ENCODE measurements at regions not wholly inside any gene's neighbourhood (a gene's known extent, or its start where the extent isn't known, plus 50 kb on each side); places are given as distances from the start of the nearest gene placed in this dataset.

- Histone ChIP-seq H3K27ac (ENCODE audit: low read depth, low read length) (no peak overlapping the region), H2BK120ac (ENCODE audit: insufficient read depth, low read length, poor library complexity) (no peak overlapping the region), H3K4me3 (ENCODE audit: low read depth, low read length) (no peak overlapping the region), H2BK5ac (ENCODE audit: low read depth, low read length, poor library complexity) (no peak overlapping the region), H3K9ac (ENCODE audit: low read length) (no peak overlapping the region), H3K4me1 (ENCODE audit: control insufficient read depth in 1 of 2, insufficient read depth in 2 of 2, low read length in 2 of 2) (no peaks in the 10 kb centered on the region), H3K4me2 (ENCODE audit: low read length) (no peak overlapping the region), H4K8ac (ENCODE audit: low read depth, low read length) (no peak overlapping the region), H2AK5ac (ENCODE audit: low read length) (no peak overlapping the region), H3K18ac (ENCODE audit: low read length) (no peak overlapping the region), H3K4ac (ENCODE audit: low read depth, low read length) (no peak overlapping the region), H2AFZ (ENCODE audit: insufficient read depth, low read length, poor library complexity) (no peak overlapping the region), H3K27me3 (ENCODE audit: insufficient read depth, low read length) (no peaks in the 10 kb centered on the region), H3K79me1 (ENCODE audit: low read length) (no peaks in the 10 kb centered on the region), H3K9me3 (ENCODE audit: insufficient read depth, low read depth, low read length) (no peaks in the 10 kb centered on the region), H4K91ac (ENCODE audit: low read depth, low read length) (no peak overlapping the region), H4K12ac (ENCODE audit: low read depth, low read length) (no peak overlapping the region), H3K23ac (ENCODE audit: low read length) (no peak overlapping the region), H2BK12ac (ENCODE audit: low read length) (no peak overlapping the region), H3K14ac (ENCODE audit: low read length) (no peak overlapping the region), H3K79me2 (ENCODE audit: control insufficient read depth, insufficient read depth, low read length, poor library complexity) (no peaks in the 10 kb centered on the region), H3K36me3 (ENCODE audit: control insufficient read depth in 1 of 2, insufficient read depth in 2 of 2, low read length in 2 of 2) (no peaks in the 10 kb centered on the region)
- WGBS (ENCODE audit: extremely low coverage, insufficient coverage, insufficient read length): no CpG with 5 or more reads among the region's 8 CpGs
- no peak for DNase-seq
Measured at GRCh38 chr5:114185274-114185673, 176.6 kb upstream of the KCNN2 start.

- Histone ChIP-seq H3K9me3 (ENCODE audit: insufficient read depth, low read depth, low read length) (no peaks in the 10 kb centered on the region), H2AFZ (ENCODE audit: insufficient read depth, low read length, poor library complexity) (no peak overlapping the region), H3K14ac (ENCODE audit: low read length) (no peak overlapping the region), H4K12ac (ENCODE audit: low read depth, low read length) (no peak overlapping the region), H4K8ac (ENCODE audit: low read depth, low read length) (no peak overlapping the region), H3K23ac (ENCODE audit: low read length) (no peak overlapping the region), H2BK120ac (ENCODE audit: insufficient read depth, low read length, poor library complexity) (no peak overlapping the region), H2BK5ac (ENCODE audit: low read depth, low read length, poor library complexity) (no peak overlapping the region), H3K4me3 (ENCODE audit: low read depth, low read length) (no peak overlapping the region), H3K9ac (ENCODE audit: low read length) (no peak overlapping the region), H3K18ac (ENCODE audit: low read length) (no peak overlapping the region), H2AK5ac (ENCODE audit: low read length) (no peak overlapping the region), H3K79me2 (ENCODE audit: control insufficient read depth, insufficient read depth, low read length, poor library complexity) (no peaks in the 10 kb centered on the region), H4K91ac (ENCODE audit: low read depth, low read length) (no peak overlapping the region), H3K4ac (ENCODE audit: low read depth, low read length) (no peak overlapping the region), H3K4me2 (ENCODE audit: low read length) (no peak overlapping the region), H2BK12ac (ENCODE audit: low read length) (no peak overlapping the region), H3K4me1 (ENCODE audit: control insufficient read depth in 1 of 2, insufficient read depth in 2 of 2, low read length in 2 of 2) (no peaks in the 10 kb centered on the region), H3K79me1 (ENCODE audit: low read length) (no peaks in the 10 kb centered on the region), H3K36me3 (ENCODE audit: control insufficient read depth in 1 of 2, insufficient read depth in 2 of 2, low read length in 2 of 2) (no peaks in the 10 kb centered on the region), H3K27me3 (ENCODE audit: insufficient read depth, low read length) (no peaks in the 10 kb centered on the region), H3K27ac (ENCODE audit: low read depth, low read length) (no peak overlapping the region)
- no CpG with 5 or more reads among the region's 1 CpG for WGBS (ENCODE audit: extremely low coverage, insufficient coverage, insufficient read length)
- DNase-seq: no peak
Measured at GRCh38 chr5:114191441-114191840, 170.4 kb upstream of the KCNN2 start.

GRCh38 chr5:114192108-114192507, 169.8 kb upstream of the KCNN2 start:
- Histone ChIP-seq H3K4me3 (ENCODE audit: low read depth, low read length) (no peak overlapping the region), H2BK5ac (ENCODE audit: low read depth, low read length, poor library complexity) (no peak overlapping the region), H4K12ac (ENCODE audit: low read depth, low read length) (no peak overlapping the region), H3K27me3 (ENCODE audit: insufficient read depth, low read length) (no peaks in the 10 kb centered on the region), H2AFZ (ENCODE audit: insufficient read depth, low read length, poor library complexity) (no peak overlapping the region), H3K79me1 (ENCODE audit: low read length) (no peaks in the 10 kb centered on the region), H2BK12ac (ENCODE audit: low read length) (no peak overlapping the region), H3K9ac (ENCODE audit: low read length) (no peak overlapping the region), H3K36me3 (ENCODE audit: control insufficient read depth in 1 of 2, insufficient read depth in 2 of 2, low read length in 2 of 2) (no peaks in the 10 kb centered on the region), H3K4me2 (ENCODE audit: low read length) (no peak overlapping the region), H2AK5ac (ENCODE audit: low read length) (no peak overlapping the region), H4K91ac (ENCODE audit: low read depth, low read length) (no peak overlapping the region), H3K9me3 (ENCODE audit: insufficient read depth, low read depth, low read length) (no peaks in the 10 kb centered on the region), H3K18ac (ENCODE audit: low read length) (no peak overlapping the region), H3K4ac (ENCODE audit: low read depth, low read length) (no peak overlapping the region), H4K8ac (ENCODE audit: low read depth, low read length) (no peak overlapping the region), H3K14ac (ENCODE audit: low read length) (no peak overlapping the region), H3K23ac (ENCODE audit: low read length) (no peak overlapping the region), H3K4me1 (ENCODE audit: control insufficient read depth in 1 of 2, insufficient read depth in 2 of 2, low read length in 2 of 2) (no peaks in the 10 kb centered on the region), H3K27ac (ENCODE audit: low read depth, low read length) (no peak overlapping the region), H3K79me2 (ENCODE audit: control insufficient read depth, insufficient read depth, low read length, poor library complexity) (no peaks in the 10 kb centered on the region), H2BK120ac (ENCODE audit: insufficient read depth, low read length, poor library complexity) (no peak overlapping the region)
- DNase-seq: no peak
- WGBS (ENCODE audit: extremely low coverage, insufficient coverage, insufficient read length): no CpG with 5 or more reads among the region's 3 CpGs

GRCh38 chr5:114201332-114201731, 160.5 kb upstream of the KCNN2 start:
- Histone ChIP-seq H2BK120ac (ENCODE audit: insufficient read depth, low read length, poor library complexity) (no peak overlapping the region), H2AK5ac (ENCODE audit: low read length) (no peak overlapping the region), H2AFZ (ENCODE audit: insufficient read depth, low read length, poor library complexity) (no peak overlapping the region), H3K36me3 (ENCODE audit: control insufficient read depth in 1 of 2, insufficient read depth in 2 of 2, low read length in 2 of 2) (no peaks in the 10 kb centered on the region), H3K4me2 (ENCODE audit: low read length) (no peak overlapping the region), H3K9ac (ENCODE audit: low read length) (no peak overlapping the region), H4K91ac (ENCODE audit: low read depth, low read length) (no peak overlapping the region), H3K79me2 (ENCODE audit: control insufficient read depth, insufficient read depth, low read length, poor library complexity) (no peaks in the 10 kb centered on the region), H3K14ac (ENCODE audit: low read length) (no peak overlapping the region), H2BK5ac (ENCODE audit: low read depth, low read length, poor library complexity) (no peak overlapping the region), H3K9me3 (ENCODE audit: insufficient read depth, low read depth, low read length) (no peaks in the 10 kb centered on the region), H3K18ac (ENCODE audit: low read length) (no peak overlapping the region), H3K27me3 (ENCODE audit: insufficient read depth, low read length) (no peaks in the 10 kb centered on the region), H4K8ac (ENCODE audit: low read depth, low read length) (no peak overlapping the region), H3K79me1 (ENCODE audit: low read length) (no peaks in the 10 kb centered on the region), H3K4me3 (ENCODE audit: low read depth, low read length) (no peak overlapping the region), H3K4ac (ENCODE audit: low read depth, low read length) (no peak overlapping the region), H3K23ac (ENCODE audit: low read length) (no peak overlapping the region), H3K4me1 (ENCODE audit: control insufficient read depth in 1 of 2, insufficient read depth in 2 of 2, low read length in 2 of 2) (no peaks in the 10 kb centered on the region), H4K12ac (ENCODE audit: low read depth, low read length) (no peak overlapping the region), H3K27ac (ENCODE audit: low read depth, low read length) (no peak overlapping the region), H2BK12ac (ENCODE audit: low read length) (no peak overlapping the region)
- no CpG with 5 or more reads among the region's 1 CpG for WGBS (ENCODE audit: extremely low coverage, insufficient coverage, insufficient read length)
- DNase-seq: no peak

Data from trophoblast cell (in vitro differentiated cells and primary cell).